Panc1 (cell line): ENCODE measurements at regions not wholly inside any gene's neighbourhood (a gene's known extent, or its start where the extent isn't known, plus 50 kb on each side); places are given as distances from the start of the nearest gene placed in this dataset.

ENCODE experiments used
- ATAC-seq: fragments of 200-7000 bp; cut with Tn5 transposase; 2 replicates; pipeline ENCODE4 v1.9.1; 2020; ENCODE audit warnings: mild to moderate bottlenecking, moderate library complexity
- BruUV-seq: library from RNA; stranded (reverse); fragments of 400-500 nt; replicated peaks from 2 replicates; lab custom pipeline; 2021; lab: Mats Ljungman, UMichigan
- CTCF ChIA-PET: fragments of 300-600 bp; sonication (Branson Sonifier 250); formaldehyde crosslinking; loops from one replicate; lab custom pipeline; 2022; ENCODE audit warnings: antibody characterized with exemption; lab: Charles Lee
- POLR2A ChIA-PET: fragments of 300-600 bp; sonication (Branson Sonifier 250); formaldehyde crosslinking; loops from one replicate; lab custom pipeline; 2022; ENCODE audit warnings: antibody characterized with exemption; lab: Charles Lee
- DNase-seq: peaks from one replicate; pipeline ENCODE4 v3.0.0-alpha.2; 2010; ENCODE audit warnings: low read depth, low spot score
- H3K27ac ChIP-seq: 2 replicates; pipeline ENCODE4 v1.5.1; 2011; ENCODE audit warnings: mild to moderate bottlenecking, low read length, inconsistent platforms
- H3K27me3 ChIP-seq: fragments of 200-500 bp; sonication (Bioruptor generic); 2 replicates; pipeline ENCODE4 v1.6.0; 2014; ENCODE audit warnings: low read length, inconsistent platforms; ENCODE audit not compliant: control insufficient read depth, insufficient read depth
- H3K36me3 ChIP-seq: fragments of 200-500 bp; sonication (Bioruptor generic); 2 replicates; pipeline ENCODE4 v1.5.1; 2014; ENCODE audit warnings: inconsistent platforms, mild to moderate bottlenecking, low read length, moderate library complexity; ENCODE audit not compliant: control insufficient read depth, insufficient read depth
- H3K4me1 ChIP-seq: 2 replicates; pipeline ENCODE4 v1.5.1; 2011; ENCODE audit warnings: inconsistent platforms, mild to moderate bottlenecking, low read length, moderate library complexity; ENCODE audit not compliant: control insufficient read depth, insufficient read depth
- H3K4me3 ChIP-seq, 2 experiments: 2 replicates each; pipeline ENCODE4 v1.5.1; 2011 to 2012; ENCODE audit warnings: low read depth in 2 of 2, low read length in 2 of 2, mild to moderate bottlenecking in 2 of 2, inconsistent platforms in 1 of 2, moderate library complexity in 1 of 2
- H3K9me3 ChIP-seq: fragments of 200-500 bp; sonication (Bioruptor generic); 2 replicates; pipeline ENCODE4 v1.5.1; 2014; ENCODE audit warnings: low read depth, mild to moderate bottlenecking, inconsistent platforms, low read length, moderate library complexity; ENCODE audit not compliant: control insufficient read depth, insufficient read depth
- POLR2AphosphoS5 ChIP-seq: IDR thresholded peaks from 2 replicates; pipeline ENCODE4 v1.6.1; 2012; ENCODE audit warnings: mild to moderate bottlenecking, low read depth, low read length, moderate library complexity
- SIN3A ChIP-seq: IDR thresholded peaks from 2 replicates; pipeline ENCODE4 v1.6.1; 2012; ENCODE audit warnings: low read depth, mild to moderate bottlenecking, low read length, moderate library complexity, borderline replicate concordance; ENCODE audit not compliant: insufficient read depth
- TCF7L2 ChIP-seq: IDR thresholded peaks from 2 replicates; pipeline ENCODE4 v1.6.1; 2011; ENCODE audit warnings: mild to moderate bottlenecking, low read depth, low read length, inconsistent platforms
- in situ Hi-C: cut with HindIII; loops from 2 replicates; pipeline ENCODE4 v1.10.0; 2016; ENCODE audit warnings: low sequenced_read_pairs, low pct_unique_long_range_greater_than_20kb
- intact Hi-C: fragments of 100-400 bp; cut with micrococcal nuclease; formaldehyde crosslinking; loops from one replicate; pipeline ENCODE4 v1.10.0; 2022; ENCODE audit not compliant: unreplicated experiment
- TF ChIP-seq, protein P1 (sequence below), 2 experiments: IDR thresholded peaks; 2 replicates each; pipeline ENCODE4 v1.6.1; 2011 to 2012; ENCODE audit warnings: low read depth in 2 of 2, control low read depth in 1 of 2, low read length in 1 of 2, mild to moderate bottlenecking in 1 of 2, moderate library complexity in 1 of 2; ENCODE audit not compliant: insufficient read depth in 1 of 2
- TF ChIP-seq, protein P2 (sequence below): fragments of 450-650 bp; IDR thresholded peaks from 2 replicates; pipeline ENCODE4 v1.5.1; 2017; ENCODE audit warnings: mild to moderate bottlenecking

DNA sequence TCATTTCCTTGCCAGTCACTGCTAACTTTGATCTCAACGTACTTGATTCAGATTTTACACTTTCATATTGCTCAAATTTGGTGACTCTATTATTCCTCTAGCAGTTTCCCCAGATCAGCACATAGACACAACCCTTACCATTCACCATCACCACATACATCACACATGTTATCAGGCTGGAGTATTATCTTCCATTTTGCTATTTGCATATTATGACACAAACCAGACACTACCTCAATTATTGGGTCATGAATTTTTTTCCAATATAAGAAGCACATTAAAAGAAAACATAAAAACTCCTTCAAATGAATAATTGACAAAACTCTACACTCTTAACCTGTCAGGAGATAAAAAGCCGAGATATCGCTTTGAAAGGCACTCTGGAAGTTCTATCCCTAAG, 1166.7 kb upstream of the B3GALT2 start:
- TF ChIP-seq, protein P1, sequence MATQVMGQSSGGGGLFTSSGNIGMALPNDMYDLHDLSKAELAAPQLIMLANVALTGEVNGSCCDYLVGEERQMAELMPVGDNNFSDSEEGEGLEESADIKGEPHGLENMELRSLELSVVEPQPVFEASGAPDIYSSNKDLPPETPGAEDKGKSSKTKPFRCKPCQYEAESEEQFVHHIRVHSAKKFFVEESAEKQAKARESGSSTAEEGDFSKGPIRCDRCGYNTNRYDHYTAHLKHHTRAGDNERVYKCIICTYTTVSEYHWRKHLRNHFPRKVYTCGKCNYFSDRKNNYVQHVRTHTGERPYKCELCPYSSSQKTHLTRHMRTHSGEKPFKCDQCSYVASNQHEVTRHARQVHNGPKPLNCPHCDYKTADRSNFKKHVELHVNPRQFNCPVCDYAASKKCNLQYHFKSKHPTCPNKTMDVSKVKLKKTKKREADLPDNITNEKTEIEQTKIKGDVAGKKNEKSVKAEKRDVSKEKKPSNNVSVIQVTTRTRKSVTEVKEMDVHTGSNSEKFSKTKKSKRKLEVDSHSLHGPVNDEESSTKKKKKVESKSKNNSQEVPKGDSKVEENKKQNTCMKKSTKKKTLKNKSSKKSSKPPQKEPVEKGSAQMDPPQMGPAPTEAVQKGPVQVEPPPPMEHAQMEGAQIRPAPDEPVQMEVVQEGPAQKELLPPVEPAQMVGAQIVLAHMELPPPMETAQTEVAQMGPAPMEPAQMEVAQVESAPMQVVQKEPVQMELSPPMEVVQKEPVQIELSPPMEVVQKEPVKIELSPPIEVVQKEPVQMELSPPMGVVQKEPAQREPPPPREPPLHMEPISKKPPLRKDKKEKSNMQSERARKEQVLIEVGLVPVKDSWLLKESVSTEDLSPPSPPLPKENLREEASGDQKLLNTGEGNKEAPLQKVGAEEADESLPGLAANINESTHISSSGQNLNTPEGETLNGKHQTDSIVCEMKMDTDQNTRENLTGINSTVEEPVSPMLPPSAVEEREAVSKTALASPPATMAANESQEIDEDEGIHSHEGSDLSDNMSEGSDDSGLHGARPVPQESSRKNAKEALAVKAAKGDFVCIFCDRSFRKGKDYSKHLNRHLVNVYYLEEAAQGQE (IDR thresholded peaks at IDR 0.05; ENCODE audit: insufficient read depth in 1 of 2, low read depth in 2 of 2, low read length in 1 of 2), result no peak
- TF ChIP-seq POLR2AphosphoS5, result no peak
- TF ChIP-seq, protein P2, sequence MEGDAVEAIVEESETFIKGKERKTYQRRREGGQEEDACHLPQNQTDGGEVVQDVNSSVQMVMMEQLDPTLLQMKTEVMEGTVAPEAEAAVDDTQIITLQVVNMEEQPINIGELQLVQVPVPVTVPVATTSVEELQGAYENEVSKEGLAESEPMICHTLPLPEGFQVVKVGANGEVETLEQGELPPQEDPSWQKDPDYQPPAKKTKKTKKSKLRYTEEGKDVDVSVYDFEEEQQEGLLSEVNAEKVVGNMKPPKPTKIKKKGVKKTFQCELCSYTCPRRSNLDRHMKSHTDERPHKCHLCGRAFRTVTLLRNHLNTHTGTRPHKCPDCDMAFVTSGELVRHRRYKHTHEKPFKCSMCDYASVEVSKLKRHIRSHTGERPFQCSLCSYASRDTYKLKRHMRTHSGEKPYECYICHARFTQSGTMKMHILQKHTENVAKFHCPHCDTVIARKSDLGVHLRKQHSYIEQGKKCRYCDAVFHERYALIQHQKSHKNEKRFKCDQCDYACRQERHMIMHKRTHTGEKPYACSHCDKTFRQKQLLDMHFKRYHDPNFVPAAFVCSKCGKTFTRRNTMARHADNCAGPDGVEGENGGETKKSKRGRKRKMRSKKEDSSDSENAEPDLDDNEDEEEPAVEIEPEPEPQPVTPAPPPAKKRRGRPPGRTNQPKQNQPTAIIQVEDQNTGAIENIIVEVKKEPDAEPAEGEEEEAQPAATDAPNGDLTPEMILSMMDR, result no peak
- no peak for TF ChIP-seq TCF7L2
- in situ Hi-C loops, result no loop called here
- ChIA-PET CTCF (no interaction called here), POLR2A (no interaction called here)
- Histone ChIP-seq H3K4me1 (no peaks in the 10 kb centered on the region), H3K4me3 (no peak overlapping the region), H3K27ac (no peak overlapping the region), H3K27me3 (no peaks in the 10 kb centered on the region), H3K9me3 (no peaks in the 10 kb centered on the region), H3K36me3 (no peaks in the 10 kb centered on the region)
- intact Hi-C loops, result no loop called here
- no TSS peak for BruUV-seq
- no peak for ATAC-seq
- DNase-seq, result no peak

DNA sequence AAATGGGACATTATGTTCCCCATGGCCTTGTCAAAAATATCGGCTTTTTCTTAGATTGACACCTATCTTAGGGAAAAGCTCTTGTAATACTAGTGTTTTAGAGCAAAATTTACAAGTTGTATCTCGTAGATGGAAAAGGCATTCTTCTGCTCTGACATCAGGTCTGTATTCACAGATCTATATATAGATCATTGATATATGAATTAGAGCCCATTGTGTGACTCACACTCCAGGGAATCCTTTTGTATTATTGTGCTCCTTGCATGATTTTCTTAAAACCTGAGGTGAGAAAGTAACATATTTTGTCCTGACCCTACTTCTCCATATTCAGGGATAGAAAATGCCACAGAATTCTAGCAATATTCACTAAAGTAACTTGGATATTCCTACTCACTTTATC, 1160.8 kb upstream of the B3GALT2 start:
- TF ChIP-seq POLR2AphosphoS5, result no peak
- TF ChIP-seq TCF7L2, result no peak
- TF ChIP-seq, protein P1 (IDR thresholded peaks at IDR 0.05; ENCODE audit: insufficient read depth in 1 of 2, low read depth in 2 of 2, low read length in 1 of 2), result no peak
- TF ChIP-seq, protein P2, result no peak
- no peak for TF ChIP-seq SIN3A
- in situ Hi-C loops, result no loop called here

More for the DNA sequence above, 1160.8 kb upstream of the B3GALT2 start:
- CTCF ChIA-PET, result no interaction called here
- Histone ChIP-seq H3K27me3 (no peaks in the 10 kb centered on the region), H3K9me3 (no peaks in the 10 kb centered on the region), H3K36me3 (no peaks in the 10 kb centered on the region), H3K4me1 (no peaks in the 10 kb centered on the region), H3K27ac (no peak overlapping the region), H3K4me3 (no peak overlapping the region)
- no peak for ATAC-seq
- POLR2A ChIA-PET, result no interaction called here
- no peak for DNase-seq
- intact Hi-C loops, result no loop called here
- no TSS peak for BruUV-seq
